ENCODE measurements at regions not wholly inside any gene's neighbourhood (a gene's known extent, or its start where the extent isn't known, plus 50 kb on each side); places are given as distances from the start of the nearest gene placed in this dataset.

DNA sequence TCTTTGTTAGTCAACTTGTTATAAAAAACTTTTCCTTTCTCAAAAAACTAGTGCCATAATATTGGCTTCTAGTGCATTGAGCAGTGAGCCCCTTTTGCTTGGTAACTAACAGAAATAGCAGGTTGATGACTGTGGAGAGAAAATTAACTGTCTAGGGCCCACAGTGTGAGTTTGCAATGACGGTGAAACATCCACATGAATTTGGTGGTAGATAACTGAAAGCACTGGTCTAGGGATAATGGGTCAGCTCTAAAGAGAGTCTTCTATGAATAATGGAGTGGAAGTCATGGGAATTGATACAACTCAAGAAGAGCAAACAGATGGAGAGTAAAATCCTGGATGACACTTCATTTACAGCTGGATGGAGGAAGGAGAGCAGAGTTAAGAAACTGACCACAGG lies 245.4 kb downstream of the METTL4 start:
- H3K9ac ChIP-seq (ENCODE audit: low read length), result no peak overlapping the region
- H3K9me3 ChIP-seq (ENCODE audit: control insufficient read depth, low read length), result no peaks in the 10 kb centered on the region
- H3K4me3 ChIP-seq (ENCODE audit: low read length), result no peak overlapping the region
- H3K36me3 ChIP-seq (ENCODE audit: control insufficient read depth, insufficient read depth, low read length), result no peaks in the 10 kb centered on the region
- no peaks in the 10 kb centered on the region for H3K27me3 ChIP-seq (ENCODE audit: control insufficient read depth, insufficient read depth, low read length)
- H3K4me1 ChIP-seq (ENCODE audit: control insufficient read depth, insufficient read depth, low read length), result peaks cover 7% of the 10 kb centered on the region

DNA sequence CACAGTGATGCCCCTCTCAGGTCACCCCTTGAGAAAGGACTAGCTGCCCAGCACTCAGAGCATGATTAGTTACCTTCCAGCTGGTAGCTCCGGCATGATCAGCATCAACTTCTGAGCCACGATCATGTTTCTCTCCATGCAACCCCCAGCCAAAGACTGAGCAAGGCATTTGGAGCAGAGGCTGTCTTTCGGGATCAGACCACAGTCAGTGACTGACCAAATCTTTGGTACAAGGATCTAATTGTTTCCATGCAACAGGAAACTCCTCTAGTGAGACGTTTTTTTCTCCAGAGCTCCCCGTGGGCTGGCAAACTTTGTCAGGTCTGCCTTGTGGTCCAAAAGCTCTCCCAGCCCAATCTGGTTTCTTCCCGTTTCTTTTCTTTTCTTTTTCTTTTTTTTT lies 244.3 kb downstream of the METTL4 start:
- no peak overlapping the region for H3K9ac ChIP-seq (ENCODE audit: low read length)
- no peak overlapping the region for H3K4me3 ChIP-seq (ENCODE audit: low read length)
- H3K36me3 ChIP-seq (ENCODE audit: control insufficient read depth, insufficient read depth, low read length), result no peaks in the 10 kb centered on the region
- H3K4me1 ChIP-seq (ENCODE audit: control insufficient read depth, insufficient read depth, low read length), result peaks cover 7% of the 10 kb centered on the region
- no peaks in the 10 kb centered on the region for H3K27me3 ChIP-seq (ENCODE audit: control insufficient read depth, insufficient read depth, low read length)
- H3K9me3 ChIP-seq (ENCODE audit: control insufficient read depth, low read length), result no peaks in the 10 kb centered on the region

GRCh38 chr18:2330764-2331163 lies 240.5 kb downstream of the METTL4 start:
- Histone ChIP-seq H3K4me1 (ENCODE audit: control insufficient read depth, insufficient read depth, low read length) (peaks cover 4% of the 10 kb centered on the region), H3K4me3 (ENCODE audit: low read length) (no peak overlapping the region), H3K36me3 (ENCODE audit: control insufficient read depth, insufficient read depth, low read length) (no peaks in the 10 kb centered on the region), H3K9me3 (ENCODE audit: control insufficient read depth, low read length) (no peaks in the 10 kb centered on the region), H3K9ac (ENCODE audit: low read length) (no peak overlapping the region), H3K27me3 (ENCODE audit: control insufficient read depth, insufficient read depth, low read length) (no peaks in the 10 kb centered on the region)

DNA sequence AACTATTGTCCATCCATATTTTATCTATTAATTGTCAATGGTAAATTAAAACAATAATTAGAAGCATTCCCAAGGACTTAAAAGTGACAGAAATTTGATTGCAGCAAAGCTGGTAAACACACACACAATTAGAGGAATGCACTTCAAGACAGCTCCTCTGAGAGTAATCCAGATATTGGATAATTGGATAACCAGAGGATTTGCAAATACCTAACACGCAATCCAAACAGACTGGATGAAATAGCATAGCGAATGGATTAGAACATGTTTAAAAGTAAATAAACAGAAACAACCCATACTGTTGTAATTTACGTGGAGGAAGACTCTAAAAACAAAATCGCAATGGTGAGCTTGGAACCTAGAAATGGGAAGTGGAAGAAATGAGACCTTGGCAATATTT lies 239.8 kb downstream of the METTL4 start:
- Histone ChIP-seq H3K4me3 (ENCODE audit: low read length) (no peak overlapping the region), H3K4me1 (ENCODE audit: control insufficient read depth, insufficient read depth, low read length) (no peaks in the 10 kb centered on the region), H3K9ac (ENCODE audit: low read length) (no peak overlapping the region)

DNA sequence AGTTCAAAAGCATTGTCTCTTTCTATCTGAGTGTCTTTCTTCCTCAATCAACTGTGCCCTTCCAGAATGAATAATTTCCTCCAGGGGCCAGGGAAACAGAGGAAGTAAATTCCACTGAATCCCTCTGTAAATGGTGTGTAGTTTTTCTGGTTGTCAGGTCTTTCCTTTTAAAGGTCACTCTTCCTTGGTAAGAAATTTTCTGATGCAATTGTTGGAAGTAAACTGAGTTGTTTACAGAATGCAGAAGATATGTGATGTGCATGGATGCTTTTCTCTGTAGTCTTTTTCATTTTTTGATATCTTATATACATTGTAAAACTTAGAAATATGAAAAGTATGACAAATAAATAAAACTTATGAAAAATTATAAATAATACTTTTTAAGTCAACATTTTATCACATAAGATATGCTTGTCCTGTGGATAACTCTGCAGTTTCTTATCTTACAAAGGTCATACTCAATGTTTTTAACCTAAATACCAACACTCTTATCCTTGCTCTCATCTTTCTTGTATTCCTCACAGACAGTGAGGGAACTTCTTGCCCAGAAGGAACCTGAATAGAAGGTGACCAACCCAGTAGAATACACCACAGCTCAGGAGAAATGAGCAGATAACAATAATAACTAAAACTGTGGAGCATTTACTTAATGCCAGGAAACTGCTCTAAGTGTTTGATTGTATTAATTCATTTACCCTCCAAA lies 234.5 kb downstream of the METTL4 start:
- H3K36me3 ChIP-seq (ENCODE audit: control insufficient read depth, insufficient read depth, low read length), result no peaks in the 10 kb centered on the region
- H3K27me3 ChIP-seq (ENCODE audit: control insufficient read depth, insufficient read depth, low read length), result no peaks in the 10 kb centered on the region
- H3K4me3 ChIP-seq (ENCODE audit: low read length), result no peak overlapping the region
- no peaks in the 10 kb centered on the region for H3K4me1 ChIP-seq (ENCODE audit: control insufficient read depth, insufficient read depth, low read length)
- H3K9ac ChIP-seq (ENCODE audit: low read length), result no peak overlapping the region
- no peaks in the 10 kb centered on the region for H3K9me3 ChIP-seq (ENCODE audit: control insufficient read depth, low read length)

More for the DNA sequence above, 239.8 kb downstream of the METTL4 start:
- Histone ChIP-seq H3K9me3 (ENCODE audit: control insufficient read depth, low read length) (no peaks in the 10 kb centered on the region), H3K36me3 (ENCODE audit: control insufficient read depth, insufficient read depth, low read length) (no peaks in the 10 kb centered on the region), H3K27me3 (ENCODE audit: control insufficient read depth, insufficient read depth, low read length) (no peaks in the 10 kb centered on the region)

DNA sequence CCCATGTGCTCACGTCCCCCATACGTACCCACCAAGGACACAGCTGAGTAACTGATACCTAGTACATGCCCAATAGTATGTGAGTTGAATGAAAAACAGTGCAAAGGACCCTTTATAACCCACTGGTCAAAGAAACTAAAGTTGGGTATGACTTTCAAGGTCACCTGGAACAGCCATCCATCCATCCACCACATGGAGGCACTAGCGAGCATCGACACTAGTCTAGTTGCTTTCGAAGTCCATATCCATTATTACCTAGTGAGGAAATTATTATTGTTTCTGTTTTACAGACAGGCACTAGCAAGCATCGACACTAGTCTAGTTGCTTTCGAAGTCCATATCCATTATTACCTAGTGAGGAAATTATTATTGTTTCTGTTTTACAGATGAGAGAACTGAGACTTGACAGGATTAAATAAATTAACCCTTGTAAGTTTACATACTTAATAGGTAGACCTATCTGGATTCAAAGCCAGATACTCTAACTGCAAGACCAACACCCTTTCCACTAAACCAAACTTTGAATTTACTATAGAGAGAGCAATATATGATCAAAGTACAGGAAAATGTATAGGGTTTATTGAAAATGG lies 233.7 kb downstream of the METTL4 start:
- H3K9me3 ChIP-seq (ENCODE audit: control insufficient read depth, low read length), result no peaks in the 10 kb centered on the region
- H3K4me1 ChIP-seq (ENCODE audit: control insufficient read depth, insufficient read depth, low read length), result no peaks in the 10 kb centered on the region
- no peak overlapping the region for H3K4me3 ChIP-seq (ENCODE audit: low read length)
- no peaks in the 10 kb centered on the region for H3K36me3 ChIP-seq (ENCODE audit: control insufficient read depth, insufficient read depth, low read length)
- H3K27me3 ChIP-seq (ENCODE audit: control insufficient read depth, insufficient read depth, low read length), result no peaks in the 10 kb centered on the region
- H3K9ac ChIP-seq (ENCODE audit: low read length), result no peak overlapping the region

DNA sequence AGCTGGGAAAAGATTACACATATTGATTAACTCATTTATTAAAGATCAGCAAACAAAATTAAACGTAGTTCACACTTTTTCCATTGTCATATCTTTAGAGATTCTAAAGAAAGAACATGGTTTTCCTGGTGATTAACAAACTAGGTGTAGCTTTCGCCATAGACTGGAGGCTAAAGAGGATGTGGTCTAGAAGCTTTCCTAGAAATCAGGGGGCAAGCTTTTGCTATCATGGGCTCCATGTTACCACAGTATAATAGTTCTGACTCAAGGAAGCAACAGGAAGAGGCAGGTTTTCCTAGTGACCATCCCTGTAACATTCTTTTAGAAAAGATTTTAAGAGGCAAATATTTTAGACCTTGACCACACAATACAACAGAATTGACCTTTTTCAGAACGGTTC lies 232.7 kb downstream of the METTL4 start:
- Histone ChIP-seq H3K9ac (ENCODE audit: low read length) (no peak overlapping the region), H3K9me3 (ENCODE audit: control insufficient read depth, low read length) (no peaks in the 10 kb centered on the region), H3K27me3 (ENCODE audit: control insufficient read depth, insufficient read depth, low read length) (no peaks in the 10 kb centered on the region)

GRCh38 chr18:2340335-2340734 lies 231.0 kb downstream of the METTL4 start:
- Histone ChIP-seq H3K4me1 (ENCODE audit: control insufficient read depth, insufficient read depth, low read length) (no peaks in the 10 kb centered on the region), H3K9me3 (ENCODE audit: control insufficient read depth, low read length) (no peaks in the 10 kb centered on the region), H3K36me3 (ENCODE audit: control insufficient read depth, insufficient read depth, low read length) (no peaks in the 10 kb centered on the region), H3K27me3 (ENCODE audit: control insufficient read depth, insufficient read depth, low read length) (no peaks in the 10 kb centered on the region), H3K9ac (ENCODE audit: low read length) (no peak overlapping the region), H3K4me3 (ENCODE audit: low read length) (no peak overlapping the region)

More for the DNA sequence above, 232.7 kb downstream of the METTL4 start:
- H3K36me3 ChIP-seq (ENCODE audit: control insufficient read depth, insufficient read depth, low read length), result no peaks in the 10 kb centered on the region
- no peaks in the 10 kb centered on the region for H3K4me1 ChIP-seq (ENCODE audit: control insufficient read depth, insufficient read depth, low read length)
- no peak overlapping the region for H3K4me3 ChIP-seq (ENCODE audit: low read length)

GRCh38 chr18:2348003-2348402 lies 223.3 kb downstream of the METTL4 start:
- no peak overlapping the region for H3K4me3 ChIP-seq (ENCODE audit: low read length)
- no peaks in the 10 kb centered on the region for H3K27me3 ChIP-seq (ENCODE audit: control insufficient read depth, insufficient read depth, low read length)
- no peaks in the 10 kb centered on the region for H3K36me3 ChIP-seq (ENCODE audit: control insufficient read depth, insufficient read depth, low read length)
- H3K9me3 ChIP-seq (ENCODE audit: control insufficient read depth, low read length), result no peaks in the 10 kb centered on the region
- no peaks in the 10 kb centered on the region for H3K4me1 ChIP-seq (ENCODE audit: control insufficient read depth, insufficient read depth, low read length)
- H3K9ac ChIP-seq (ENCODE audit: low read length), result no peak overlapping the region

GRCh38 chr18:2351126-2351850 lies 220.0 kb downstream of the METTL4 start:
- no peak overlapping the region for H3K4me3 ChIP-seq (ENCODE audit: low read length)

GRCh38 chr18:2354292-2354691 lies 217.0 kb downstream of the METTL4 start:
- Histone ChIP-seq H3K36me3 (ENCODE audit: control insufficient read depth, insufficient read depth, low read length) (no peaks in the 10 kb centered on the region), H3K4me1 (ENCODE audit: control insufficient read depth, insufficient read depth, low read length) (no peaks in the 10 kb centered on the region), H3K9me3 (ENCODE audit: control insufficient read depth, low read length) (no peaks in the 10 kb centered on the region), H3K27me3 (ENCODE audit: control insufficient read depth, insufficient read depth, low read length) (no peaks in the 10 kb centered on the region), H3K9ac (ENCODE audit: low read length) (no peak overlapping the region), H3K4me3 (ENCODE audit: low read length) (no peak overlapping the region)

More at GRCh38 chr18:2351126-2351850, 220.0 kb downstream of the METTL4 start:
- Histone ChIP-seq H3K27me3 (ENCODE audit: control insufficient read depth, insufficient read depth, low read length) (no peaks in the 10 kb centered on the region), H3K36me3 (ENCODE audit: control insufficient read depth, insufficient read depth, low read length) (no peaks in the 10 kb centered on the region), H3K4me1 (ENCODE audit: control insufficient read depth, insufficient read depth, low read length) (no peaks in the 10 kb centered on the region), H3K9ac (ENCODE audit: low read length) (no peak overlapping the region), H3K9me3 (ENCODE audit: control insufficient read depth, low read length) (no peaks in the 10 kb centered on the region)

DNA sequence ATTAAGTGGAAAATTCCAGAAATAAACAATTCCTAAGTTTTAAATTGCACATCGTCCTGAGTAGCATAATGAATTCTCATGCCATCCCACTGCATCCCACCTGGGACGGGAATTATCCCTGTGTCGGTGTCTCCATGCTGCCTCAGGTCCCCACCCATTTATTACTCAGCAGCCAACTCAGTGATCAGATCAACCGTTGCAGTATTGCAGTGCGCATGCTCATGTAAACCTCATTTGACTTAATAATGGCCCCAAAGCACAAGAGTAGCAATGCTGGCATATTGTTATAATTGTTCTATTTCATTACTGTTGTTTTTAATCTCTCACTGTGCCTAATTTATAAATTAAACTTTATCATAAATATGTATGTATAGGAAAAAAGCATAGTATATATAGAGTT lies 214.4 kb downstream of the METTL4 start:
- H3K36me3 ChIP-seq (ENCODE audit: control insufficient read depth, insufficient read depth, low read length), result no peaks in the 10 kb centered on the region
- no peak overlapping the region for H3K9ac ChIP-seq (ENCODE audit: low read length)
- H3K9me3 ChIP-seq (ENCODE audit: control insufficient read depth, low read length), result no peaks in the 10 kb centered on the region
- no peaks in the 10 kb centered on the region for H3K4me1 ChIP-seq (ENCODE audit: control insufficient read depth, insufficient read depth, low read length)
- no peak overlapping the region for H3K4me3 ChIP-seq (ENCODE audit: low read length)
- no peaks in the 10 kb centered on the region for H3K27me3 ChIP-seq (ENCODE audit: control insufficient read depth, insufficient read depth, low read length)
